Lower leg skin (tissue), 3 donors: ENCODE measurements at regions not wholly inside any gene's neighbourhood (a gene's known extent, or its start where the extent isn't known, plus 50 kb on each side); places are given as distances from the start of the nearest gene placed in this dataset.

ENCODE experiments used
- CTCF ChIP-seq, 3 donors: fragments of 450-650 bp; IDR thresholded peaks; one replicate each; pipeline ENCODE4 v1.5.1; 2016; ENCODE audit warnings: antibody characterized with exemption in 3 of 3, mild to moderate bottlenecking in 3 of 3, moderate library complexity in 2 of 3
- POLR2A ChIP-seq, 2 donors: fragments of 450-650 bp; IDR thresholded peaks; one replicate each; pipeline ENCODE4 v1.6.1; 2016 to 2017; ENCODE audit warnings: antibody characterized with exemption in 2 of 2, mild to moderate bottlenecking in 1 of 2, moderate library complexity in 1 of 2

GRCh38 chr5:173733425-173733824 lies 117.0 kb upstream of the BOD1 start:
- TF ChIP-seq CTCF (IDR thresholded peaks at IDR 0.05): no peak
- no peak for TF ChIP-seq POLR2A (IDR thresholded peaks at IDR 0.05)
